Tibial nerve (tissue), 3 donors: ENCODE measurements at regions not wholly inside any gene's neighbourhood (a gene's known extent, or its start where the extent isn't known, plus 50 kb on each side); places are given as distances from the start of the nearest gene placed in this dataset.

Experiments
- CTCF ChIP-seq, 5 experiments: fragments of 200-600 bp in 3 of 5; fragments of 450-650 bp in 2 of 5; sonication (generic) in 3 of 5; IDR thresholded peaks; one replicate each; pipeline ENCODE4 v1.5.1; 2016 to 2019; ENCODE audit warnings: antibody characterized with exemption in 5 of 5, mild to moderate bottlenecking in 3 of 5, moderate library complexity in 2 of 5
- POLR2A ChIP-seq, 2 donors: fragments of 450-650 bp; IDR thresholded peaks; one replicate each; pipeline ENCODE4 v1.6.1; 2017; ENCODE audit warnings: antibody characterized with exemption in 2 of 2, mild to moderate bottlenecking in 2 of 2, moderate library complexity in 2 of 2

DNA sequence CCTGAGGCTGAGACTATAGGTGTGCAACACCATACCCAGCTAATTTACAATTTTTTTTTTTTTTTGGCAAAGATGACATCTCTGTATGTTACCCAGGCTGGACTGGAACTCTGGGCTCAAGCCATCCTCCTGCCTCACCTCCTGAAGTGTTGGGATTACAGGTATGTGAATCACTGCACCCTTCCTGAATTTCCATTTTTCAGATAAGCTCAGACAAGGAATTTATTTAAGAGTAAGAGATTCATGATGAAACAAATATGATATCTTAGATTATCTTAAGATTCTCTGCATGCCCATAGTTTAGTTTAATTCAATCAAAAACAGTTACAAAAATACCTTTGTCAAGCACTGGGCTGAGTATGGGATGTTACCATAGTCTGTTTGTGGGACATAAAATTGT lies 128.4 kb upstream of the BASP1 start:
- no peak for TF ChIP-seq CTCF (IDR thresholded peaks at IDR 0.05)
- no peak for TF ChIP-seq POLR2A (IDR thresholded peaks at IDR 0.05)
